Smooth muscle cell (in vitro differentiated cells): ENCODE measurements at regions not wholly inside any gene's neighbourhood (a gene's known extent, or its start where the extent isn't known, plus 50 kb on each side); places are given as distances from the start of the nearest gene placed in this dataset.
A peak's percentile ranks its signal among the peaks of the same experiment; 100 is the strongest.

Experiments used
- DNase-seq: peaks from one replicate; lab custom pipeline; 2025; ENCODE audit not compliant: unreplicated experiment; lab: John Stamatoyannopoulos, UW
- H2AFZ ChIP-seq: fragments of 200-600 bp; sonication (generic); 2 replicates; pipeline ENCODE4 v1.6.0; 2016; ENCODE audit warnings: antibody characterized with exemption, low read depth, mild to moderate bottlenecking
- H3F3A ChIP-seq: fragments of 200-600 bp; sonication (generic); 2 replicates; pipeline ENCODE4 v1.6.0; 2017; ENCODE audit warnings: antibody characterized with exemption, low read depth
- H3K27ac ChIP-seq: fragments of 200-600 bp; sonication (generic); 2 replicates; pipeline ENCODE4 v1.5.1; 2016; ENCODE audit warnings: low read depth, mild to moderate bottlenecking
- H3K27me3 ChIP-seq: fragments of 200-600 bp; sonication (generic); 2 replicates; pipeline ENCODE4 v1.6.1; 2016; ENCODE audit warnings: low read depth, mild to moderate bottlenecking
- H3K36me3 ChIP-seq: fragments of 200-600 bp; sonication (generic); 2 replicates; pipeline ENCODE4 v1.5.1; 2016; ENCODE audit warnings: low read depth
- H3K4me1 ChIP-seq: fragments of 200-600 bp; sonication (generic); 2 replicates; pipeline ENCODE4 v1.5.1; 2016; ENCODE audit warnings: low read depth
- H3K4me2 ChIP-seq: fragments of 200-600 bp; sonication (generic); 2 replicates; pipeline ENCODE4 v1.6.0; 2016; ENCODE audit warnings: mild to moderate bottlenecking
- H3K4me3 ChIP-seq: fragments of 200-600 bp; sonication (generic); 2 replicates; pipeline ENCODE4 v1.5.1; 2016; ENCODE audit warnings: mild to moderate bottlenecking
- H3K79me2 ChIP-seq: fragments of 200-600 bp; sonication (generic); 2 replicates; pipeline ENCODE4 v1.6.0; 2016; ENCODE audit warnings: low read depth, mild to moderate bottlenecking
- H3K9ac ChIP-seq: fragments of 200-600 bp; sonication (generic); 2 replicates; pipeline ENCODE4 v1.6.0; 2016; ENCODE audit warnings: low read depth
- H3K9me3 ChIP-seq: fragments of 200-600 bp; sonication (generic); replicated peaks from 2 replicates; pipeline ENCODE4 v1.5.1; 2016; ENCODE audit warnings: low read depth
- H4K20me1 ChIP-seq: fragments of 200-600 bp; sonication (generic); 2 replicates; pipeline ENCODE4 v1.6.0; 2016; ENCODE audit warnings: low read depth
- WGBS: methylation state at CpG from one replicate; pipeline ENCODE4 v1.1.7; 2016; ENCODE audit warnings: low lambda C conversion rate; 5-methylcytosine and 5-hydroxymethylcytosine counted together
- TF ChIP-seq, protein P1 (sequence below): fragments of 200-600 bp; sonication (generic); IDR thresholded peaks from 2 replicates; pipeline ENCODE4 v1.5.1; 2017; ENCODE audit warnings: borderline replicate concordance, mild to moderate bottlenecking, antibody characterized with exemption; ENCODE audit not compliant: insufficient read depth, poor library complexity, severe bottlenecking

DNA sequence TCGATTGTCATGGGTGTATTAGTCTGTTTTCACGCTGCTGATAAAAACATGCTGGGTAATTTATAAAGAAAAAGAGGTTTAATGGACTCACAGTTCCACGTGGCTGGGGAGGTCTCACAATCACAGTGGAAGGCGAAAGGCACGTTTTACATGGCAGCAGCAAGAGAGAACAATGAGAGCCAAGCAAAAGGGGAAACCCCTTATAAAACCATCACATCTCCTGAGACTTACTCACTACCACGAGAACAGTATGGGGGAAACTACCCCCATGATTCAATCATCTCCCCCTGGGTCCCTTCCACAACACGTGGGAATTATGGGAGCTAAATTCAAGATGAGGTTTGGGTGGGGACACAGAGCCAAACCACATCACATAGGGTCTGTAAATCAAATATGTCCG, 167.4 kb upstream of the XYLT1 start:
- H3K27ac ChIP-seq = no peak overlapping the region
- no peaks in the 10 kb centered on the region for H3K4me1 ChIP-seq
- DNase-seq = no peak
- no peaks in the 10 kb centered on the region for H3K9me3 ChIP-seq
- WGBS = 80% methylated on average over 8 of the region's 8 CpGs
- no peak overlapping the region for H2AFZ ChIP-seq
- no peak overlapping the region for H3K4me3 ChIP-seq
- H4K20me1 ChIP-seq = no peaks in the 10 kb centered on the region
- TF ChIP-seq, protein P1, sequence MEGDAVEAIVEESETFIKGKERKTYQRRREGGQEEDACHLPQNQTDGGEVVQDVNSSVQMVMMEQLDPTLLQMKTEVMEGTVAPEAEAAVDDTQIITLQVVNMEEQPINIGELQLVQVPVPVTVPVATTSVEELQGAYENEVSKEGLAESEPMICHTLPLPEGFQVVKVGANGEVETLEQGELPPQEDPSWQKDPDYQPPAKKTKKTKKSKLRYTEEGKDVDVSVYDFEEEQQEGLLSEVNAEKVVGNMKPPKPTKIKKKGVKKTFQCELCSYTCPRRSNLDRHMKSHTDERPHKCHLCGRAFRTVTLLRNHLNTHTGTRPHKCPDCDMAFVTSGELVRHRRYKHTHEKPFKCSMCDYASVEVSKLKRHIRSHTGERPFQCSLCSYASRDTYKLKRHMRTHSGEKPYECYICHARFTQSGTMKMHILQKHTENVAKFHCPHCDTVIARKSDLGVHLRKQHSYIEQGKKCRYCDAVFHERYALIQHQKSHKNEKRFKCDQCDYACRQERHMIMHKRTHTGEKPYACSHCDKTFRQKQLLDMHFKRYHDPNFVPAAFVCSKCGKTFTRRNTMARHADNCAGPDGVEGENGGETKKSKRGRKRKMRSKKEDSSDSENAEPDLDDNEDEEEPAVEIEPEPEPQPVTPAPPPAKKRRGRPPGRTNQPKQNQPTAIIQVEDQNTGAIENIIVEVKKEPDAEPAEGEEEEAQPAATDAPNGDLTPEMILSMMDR = no peak
- no peaks in the 10 kb centered on the region for H3K36me3 ChIP-seq
- no peaks in the 10 kb centered on the region for H3K79me2 ChIP-seq
- H3K4me2 ChIP-seq = no peak overlapping the region
- no peaks in the 10 kb centered on the region for H3K27me3 ChIP-seq
- no peak overlapping the region for H3K9ac ChIP-seq
- H3F3A ChIP-seq = no peaks in the 10 kb centered on the region

DNA sequence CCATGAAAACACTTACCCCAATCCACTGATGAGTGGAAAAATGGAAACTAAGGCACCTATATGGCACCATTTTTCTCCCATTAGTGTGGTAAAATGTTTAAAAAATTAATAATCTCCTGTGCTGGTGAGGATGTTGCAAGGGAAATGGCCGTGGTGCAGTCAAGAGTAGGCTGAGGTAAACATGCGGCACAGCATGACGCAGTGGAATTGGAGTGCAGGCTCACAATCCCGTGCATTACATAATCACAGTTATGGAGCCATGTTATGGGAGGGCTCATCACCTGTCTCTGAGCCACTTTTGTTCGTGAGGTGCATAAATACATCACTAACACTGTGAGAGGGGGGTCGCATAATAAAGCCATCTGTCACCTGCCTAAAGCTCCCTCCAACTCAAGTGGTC, 164.4 kb upstream of the XYLT1 start:
- Histone ChIP-seq H3K4me1 (no peaks in the 10 kb centered on the region), H3K4me2 (no peak overlapping the region), H3F3A (no peaks in the 10 kb centered on the region), H4K20me1 (no peaks in the 10 kb centered on the region), H3K9me3 (no peaks in the 10 kb centered on the region), H2AFZ (no peak overlapping the region), H3K9ac (no peak overlapping the region), H3K27ac (no peak overlapping the region), H3K79me2 (no peaks in the 10 kb centered on the region), H3K36me3 (no peaks in the 10 kb centered on the region), H3K4me3 (no peak overlapping the region), H3K27me3 (no peaks in the 10 kb centered on the region)
- 94% methylated on average over 6 of the region's 6 CpGs for WGBS
- TF ChIP-seq, protein P1 = no peak
- DNase-seq = no peak

DNA sequence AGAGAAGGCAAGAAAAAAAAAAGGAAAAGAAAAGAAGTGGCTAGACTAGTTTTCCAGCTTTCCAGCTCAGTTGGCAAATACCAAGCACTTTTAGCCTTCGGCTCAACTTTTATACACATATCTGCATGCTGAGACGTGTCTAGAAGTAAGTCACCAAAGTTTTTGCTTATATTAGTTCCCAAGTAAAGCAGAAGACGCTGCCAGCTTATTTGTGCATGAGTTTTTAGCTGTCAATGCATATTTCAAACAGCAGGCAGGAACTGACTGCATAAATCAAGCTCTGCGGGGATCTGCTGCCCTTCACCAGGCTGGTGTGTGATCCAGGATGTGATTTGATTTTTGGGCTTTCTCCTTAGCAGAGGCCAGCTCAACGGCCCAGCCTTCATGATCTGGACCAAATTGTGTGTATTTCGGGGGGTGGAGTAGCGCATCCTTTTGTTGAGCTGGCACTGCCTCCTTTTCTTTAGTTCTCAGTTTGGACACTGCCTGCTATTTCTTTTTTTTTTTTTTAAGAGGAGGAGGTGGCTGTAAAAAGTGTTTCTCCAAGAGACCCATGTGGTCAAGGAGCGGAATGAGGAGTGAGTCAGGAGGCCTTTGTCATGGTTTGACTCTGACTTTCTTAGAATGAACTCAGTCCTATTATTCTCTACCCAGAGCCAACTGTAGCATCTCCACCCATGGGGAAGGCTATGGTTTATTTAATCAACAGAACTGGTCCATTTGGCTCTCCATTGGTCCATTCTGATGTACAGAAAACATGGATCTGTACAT, 162.6 kb upstream of the XYLT1 start:
- TF ChIP-seq, protein P1 = no peak
- H2AFZ ChIP-seq = no peak overlapping the region

DNA sequence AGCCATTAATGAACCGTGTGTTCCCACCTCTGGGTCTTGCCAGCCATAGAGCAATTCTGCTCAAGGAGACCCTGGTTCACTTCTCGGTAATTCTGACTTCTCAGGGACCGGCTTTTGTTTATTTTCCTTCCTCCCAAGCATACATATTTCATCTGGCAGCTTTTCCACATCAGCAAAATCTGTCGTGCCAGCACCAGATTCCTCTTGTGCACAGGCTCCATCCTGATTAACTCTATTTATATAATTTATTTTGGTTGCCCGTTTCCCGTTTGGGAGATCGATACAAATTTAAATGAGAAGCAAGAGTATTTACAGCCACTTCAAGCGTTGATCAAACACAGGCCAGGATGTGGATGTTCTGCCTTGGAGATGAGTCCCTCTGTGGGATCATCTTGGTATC, 161.9 kb upstream of the XYLT1 start:
- Histone ChIP-seq H3K27ac (peak overlapping the region; percentile 49), H4K20me1 (no peaks in the 10 kb centered on the region), H3K4me2 (no peak overlapping the region), H2AFZ (no peak overlapping the region), H3K36me3 (no peaks in the 10 kb centered on the region), H3K9me3 (no peaks in the 10 kb centered on the region), H3K79me2 (no peaks in the 10 kb centered on the region), H3K27me3 (no peaks in the 10 kb centered on the region), H3F3A (no peaks in the 10 kb centered on the region), H3K4me3 (no peak overlapping the region), H3K4me1 (no peaks in the 10 kb centered on the region), H3K9ac (no peak overlapping the region)
- DNase-seq = no peak
- WGBS = 74% methylated on average over 8 of the region's 8 CpGs
- TF ChIP-seq, protein P1 = no peak

More for the DNA sequence above, 162.6 kb upstream of the XYLT1 start:
- Histone ChIP-seq H3K4me2 (no peak overlapping the region), H3K79me2 (no peaks in the 10 kb centered on the region), H3K4me1 (no peaks in the 10 kb centered on the region), H4K20me1 (no peaks in the 10 kb centered on the region), H3K9me3 (no peaks in the 10 kb centered on the region), H3K27me3 (no peaks in the 10 kb centered on the region), H3F3A (no peaks in the 10 kb centered on the region), H3K36me3 (no peaks in the 10 kb centered on the region), H3K27ac (peak overlapping the region; percentile 73), H3K9ac (no peak overlapping the region), H3K4me3 (no peak overlapping the region)
- DNase-seq = no peak
- 61% methylated on average over 8 of the region's 8 CpGs for WGBS
